ENCODE measurements at regions not wholly inside any gene's neighbourhood (a gene's known extent, or its start where the extent isn't known, plus 50 kb on each side); places are given as distances from the start of the nearest gene placed in this dataset.
"Not testable (repeated sequence)": the region's sequence is repeated elsewhere in the genome, so short reads cannot be mapped to it uniquely, and the experiment has no call there.

DNA sequence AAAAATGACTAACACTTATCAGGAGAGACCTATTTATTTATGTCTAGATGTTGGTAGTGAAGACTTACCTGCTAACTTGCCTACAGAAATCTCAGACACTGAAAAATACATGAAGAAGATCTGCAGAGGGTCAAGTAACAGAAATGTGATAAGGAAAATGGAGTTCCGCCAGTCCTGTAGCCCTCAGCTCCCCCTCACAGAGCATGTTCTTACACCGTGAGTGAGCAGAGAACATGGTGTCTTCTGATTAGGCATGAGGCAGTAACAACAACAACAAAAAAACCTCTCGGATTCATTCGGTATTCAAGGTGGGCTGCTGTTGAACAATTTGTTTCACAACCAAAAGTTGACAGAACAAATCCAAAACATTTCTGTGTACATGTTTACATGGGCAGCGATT, 162.0 kb upstream of the SNX2 start:
- intact Hi-C loops (cut with DNase I) = no loop called here
- TF ChIP-seq, protein P1, sequence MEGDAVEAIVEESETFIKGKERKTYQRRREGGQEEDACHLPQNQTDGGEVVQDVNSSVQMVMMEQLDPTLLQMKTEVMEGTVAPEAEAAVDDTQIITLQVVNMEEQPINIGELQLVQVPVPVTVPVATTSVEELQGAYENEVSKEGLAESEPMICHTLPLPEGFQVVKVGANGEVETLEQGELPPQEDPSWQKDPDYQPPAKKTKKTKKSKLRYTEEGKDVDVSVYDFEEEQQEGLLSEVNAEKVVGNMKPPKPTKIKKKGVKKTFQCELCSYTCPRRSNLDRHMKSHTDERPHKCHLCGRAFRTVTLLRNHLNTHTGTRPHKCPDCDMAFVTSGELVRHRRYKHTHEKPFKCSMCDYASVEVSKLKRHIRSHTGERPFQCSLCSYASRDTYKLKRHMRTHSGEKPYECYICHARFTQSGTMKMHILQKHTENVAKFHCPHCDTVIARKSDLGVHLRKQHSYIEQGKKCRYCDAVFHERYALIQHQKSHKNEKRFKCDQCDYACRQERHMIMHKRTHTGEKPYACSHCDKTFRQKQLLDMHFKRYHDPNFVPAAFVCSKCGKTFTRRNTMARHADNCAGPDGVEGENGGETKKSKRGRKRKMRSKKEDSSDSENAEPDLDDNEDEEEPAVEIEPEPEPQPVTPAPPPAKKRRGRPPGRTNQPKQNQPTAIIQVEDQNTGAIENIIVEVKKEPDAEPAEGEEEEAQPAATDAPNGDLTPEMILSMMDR (IDR thresholded peaks at IDR 0.05) = no peak
- Histone ChIP-seq H3K4me3 (no peak overlapping the region), H3K27ac (no peak overlapping the region), H3K36me3 (no peaks in the 10 kb centered on the region), H3K4me1 (no peaks in the 10 kb centered on the region), H3K27me3 (no peaks in the 10 kb centered on the region), H3K9me3 (no peaks in the 10 kb centered on the region)
- DNase-seq (ENCODE audit: low spot score in 2 of 2) = no peak

GRCh38 chr5:122615146-122615545, 159.7 kb upstream of the SNX2 start:
- no peaks in the 10 kb centered on the region for H3K36me3 ChIP-seq
- no peaks in the 10 kb centered on the region for H3K4me1 ChIP-seq
- H3K27ac ChIP-seq = no peak overlapping the region
- TF ChIP-seq, protein P1 (IDR thresholded peaks at IDR 0.05) = no peak
- no peak for DNase-seq (ENCODE audit: low spot score in 2 of 2)
- no peaks in the 10 kb centered on the region for H3K9me3 ChIP-seq
- intact Hi-C loops (cut with DNase I) = no loop called here
- H3K4me3 ChIP-seq = no peak overlapping the region
- no peaks in the 10 kb centered on the region for H3K27me3 ChIP-seq

DNA sequence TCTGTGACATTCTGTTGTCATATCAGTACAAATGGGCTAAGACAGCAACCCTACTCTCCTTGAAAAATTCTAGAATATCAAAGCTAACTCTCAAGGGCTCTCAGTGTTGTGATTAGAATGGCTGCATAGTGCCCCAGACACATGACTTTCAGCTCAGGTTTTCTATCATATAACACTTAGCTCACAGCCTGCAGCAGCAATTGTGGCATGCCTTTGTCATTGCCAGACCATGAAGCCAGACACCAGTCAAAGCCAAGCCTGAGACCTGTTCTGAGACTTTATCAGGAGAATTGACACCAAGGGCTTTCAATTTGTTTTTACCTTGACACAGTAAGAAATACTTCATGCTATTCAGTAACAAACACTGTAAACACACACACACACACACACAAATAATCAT, 159.0 kb upstream of the SNX2 start:
- intact Hi-C loops (cut with DNase I) = no loop called here
- Histone ChIP-seq H3K4me3 (no peak overlapping the region), H3K27ac (no peak overlapping the region), H3K27me3 (no peaks in the 10 kb centered on the region), H3K36me3 (no peaks in the 10 kb centered on the region), H3K4me1 (no peaks in the 10 kb centered on the region), H3K9me3 (no peaks in the 10 kb centered on the region)
- TF ChIP-seq, protein P1 (IDR thresholded peaks at IDR 0.05) = no peak
- DNase-seq (ENCODE audit: low spot score in 2 of 2) = no peak

- H3K27me3 ChIP-seq; intact Hi-C loops (cut with DNase I); H3K9me3 ChIP-seq; H3K4me1 ChIP-seq; H3K36me3 ChIP-seq; H3K4me3 ChIP-seq; H3K27ac ChIP-seq; DNase-seq (ENCODE audit: low spot score in 2 of 2): not testable (repeated sequence)
These were observed 156.8 kb upstream of the SNX2 start for GRCh38 chr5:122618046-122618445.

GRCh38 chr5:122620768-122621167, 154.1 kb upstream of the SNX2 start:
- H3K27me3 ChIP-seq; H3K4me3 ChIP-seq; H3K36me3 ChIP-seq; H3K27ac ChIP-seq; H3K4me1 ChIP-seq; H3K9me3 ChIP-seq; intact Hi-C loops (cut with DNase I); DNase-seq (ENCODE audit: low spot score in 2 of 2): not testable (repeated sequence)

- H3K27me3 ChIP-seq; DNase-seq (ENCODE audit: low spot score in 2 of 2); H3K36me3 ChIP-seq; H3K4me1 ChIP-seq; intact Hi-C loops (cut with DNase I); H3K4me3 ChIP-seq; H3K27ac ChIP-seq; H3K9me3 ChIP-seq: not testable (repeated sequence)
These were observed 146.2 kb upstream of the SNX2 start for GRCh38 chr5:122628714-122629113.

DNA sequence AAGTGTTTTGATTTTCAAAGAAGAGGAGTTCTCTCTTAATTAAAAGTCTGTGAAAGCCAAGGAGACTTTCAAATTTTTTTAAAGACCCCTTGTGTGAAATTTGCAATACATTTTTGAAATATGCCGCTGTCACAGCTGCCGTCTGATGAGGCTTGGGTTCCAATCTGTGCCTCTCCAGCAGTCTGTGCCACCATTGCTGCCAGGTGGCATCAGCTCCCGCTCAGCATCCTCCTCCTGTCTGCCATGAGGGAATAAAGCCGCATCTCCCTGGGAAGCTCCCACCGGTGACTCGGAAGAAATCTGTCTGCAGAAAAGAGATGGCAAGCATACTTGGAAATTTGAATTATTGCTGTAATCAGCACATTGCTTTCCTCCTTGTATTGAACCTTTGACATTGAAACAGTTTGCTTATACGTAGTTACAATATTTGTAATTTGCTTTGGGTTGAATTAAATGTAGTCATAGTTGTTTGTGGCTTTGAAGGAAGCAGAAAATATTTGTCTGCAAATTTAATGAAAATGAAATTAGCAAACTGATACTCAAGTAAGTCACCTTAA, 145.7 kb upstream of the SNX2 start:
- no peak for DNase-seq (ENCODE audit: low spot score in 2 of 2)
- H3K36me3 ChIP-seq = no peaks in the 10 kb centered on the region
- no peak overlapping the region for H3K27ac ChIP-seq
- H3K9me3 ChIP-seq = no peaks in the 10 kb centered on the region
- intact Hi-C loops (cut with DNase I) = no loop called here
- no peaks in the 10 kb centered on the region for H3K27me3 ChIP-seq
- no peak overlapping the region for H3K4me3 ChIP-seq
- TF ChIP-seq, protein P1 (IDR thresholded peaks at IDR 0.05) = no peak
- H3K4me1 ChIP-seq = no peaks in the 10 kb centered on the region

Data from ascending aorta (tissue), 2 donors.